ENCODE measurements at regions not wholly inside any gene's neighbourhood (a gene's known extent, or its start where the extent isn't known, plus 50 kb on each side); places are given as distances from the start of the nearest gene placed in this dataset.
"Not testable (repeated sequence)": the region's sequence is repeated elsewhere in the genome, so short reads cannot be mapped to it uniquely, and the experiment has no call there.

DNA sequence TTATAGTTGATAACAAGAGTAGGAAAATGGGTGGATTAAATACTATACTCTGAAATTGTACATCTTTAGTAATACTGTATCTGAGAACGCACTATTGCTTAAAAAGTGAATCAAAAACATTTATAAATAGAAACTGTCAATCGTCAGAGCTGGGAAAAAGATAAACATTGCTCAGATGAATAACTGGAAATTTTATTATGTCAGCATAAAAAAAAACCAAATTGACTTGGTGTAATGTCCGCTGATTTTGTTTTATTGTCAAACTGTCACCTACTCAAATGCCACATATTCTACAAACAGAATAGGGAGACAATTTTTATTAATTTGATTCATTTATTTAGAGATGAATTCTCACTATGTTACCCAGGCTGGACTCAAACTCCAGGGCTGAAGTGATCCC is 109.3 kb upstream of the TMTC1 start:
- DNase-seq (ENCODE audit: extremely low read depth in 1 of 2, low read depth in 1 of 2): no peak

DNA sequence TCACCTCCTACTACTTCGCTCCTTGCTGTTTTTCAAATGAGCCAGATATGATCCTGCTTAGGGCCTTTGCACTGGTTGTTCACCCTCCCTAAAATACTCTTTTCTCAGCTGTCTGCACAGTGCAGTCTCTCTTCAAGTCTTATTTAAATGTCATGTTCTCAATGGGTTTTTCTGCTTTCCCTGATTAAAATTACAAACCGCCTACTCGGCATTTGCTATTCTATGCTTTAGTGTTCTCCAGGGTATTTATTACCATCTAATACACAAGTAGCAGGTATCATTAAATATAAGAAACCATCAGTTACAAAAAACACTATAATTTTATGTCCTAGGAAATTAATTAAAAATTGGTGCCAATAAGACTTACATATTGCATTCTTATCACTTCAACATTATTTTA is 108.0 kb upstream of the TMTC1 start:
- DNase-seq (ENCODE audit: extremely low read depth in 1 of 2, low read depth in 1 of 2): no peak

DNA sequence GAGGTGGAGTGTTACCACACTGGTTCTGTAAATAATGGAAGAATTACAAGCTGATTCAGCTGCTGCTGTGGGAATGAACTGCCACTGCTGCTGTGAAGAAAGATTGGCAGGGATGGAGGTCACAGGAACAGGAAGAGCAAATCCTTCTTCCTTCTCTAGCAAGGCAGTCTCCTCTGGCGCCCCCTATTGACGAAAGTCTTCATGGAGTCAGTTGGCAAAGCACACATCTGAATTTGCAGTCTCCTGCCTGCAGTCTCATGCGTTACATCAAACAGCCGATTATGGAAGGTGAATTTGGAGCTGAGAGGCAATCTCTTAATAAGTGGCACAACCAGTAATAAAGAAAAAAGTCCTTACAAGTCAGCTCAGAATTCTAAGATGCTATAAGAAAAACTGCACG is 106.0 kb upstream of the TMTC1 start:
- peak in 1 of 2 donors; percentile 2 for DNase-seq (ENCODE audit: extremely low read depth in 1 of 2, low read depth in 1 of 2)

DNA sequence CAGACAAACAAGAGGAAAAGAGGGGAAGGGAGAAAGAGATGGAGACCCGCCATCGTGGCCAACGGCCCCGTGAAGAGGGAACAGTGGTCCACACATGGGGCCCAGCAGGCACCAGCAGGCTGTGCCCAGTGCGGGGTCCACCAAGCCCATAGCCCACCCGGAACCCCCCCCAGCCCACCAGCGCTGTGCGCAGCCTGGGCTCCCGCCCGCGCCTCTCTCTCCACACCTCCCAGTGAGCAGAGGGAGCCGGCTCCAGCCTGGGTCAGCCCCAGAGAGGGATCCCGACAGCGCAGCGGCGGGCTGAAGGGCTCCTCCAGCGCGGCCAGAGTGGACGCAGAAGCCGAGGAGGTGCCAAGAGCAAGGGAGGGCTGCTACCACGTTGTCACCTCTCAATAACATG is 105.0 kb upstream of the TMTC1 start:
- DNase-seq (ENCODE audit: extremely low read depth in 1 of 2, low read depth in 1 of 2): no peak

DNA sequence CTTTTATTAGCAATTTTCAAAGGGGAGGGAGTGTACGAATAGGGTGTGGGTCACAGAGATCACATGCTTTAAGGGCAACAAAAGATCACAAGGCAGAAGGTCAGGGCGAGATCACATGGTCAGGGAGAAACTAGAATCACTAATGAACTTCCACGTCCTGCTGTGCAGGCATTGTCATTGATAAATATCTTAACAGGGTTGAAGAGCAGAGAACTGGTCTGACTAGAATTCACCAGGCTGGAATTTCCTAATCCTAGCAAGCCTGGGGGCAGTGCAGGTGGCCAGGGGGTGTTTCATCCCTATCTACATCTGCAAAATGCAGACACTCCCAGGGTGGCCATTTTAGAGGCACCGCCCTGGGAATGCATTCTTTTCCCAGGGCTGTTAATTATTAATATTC is 101.2 kb upstream of the TMTC1 start:
- not testable (repeated sequence) for DNase-seq (ENCODE audit: extremely low read depth in 1 of 2, low read depth in 1 of 2)

DNA sequence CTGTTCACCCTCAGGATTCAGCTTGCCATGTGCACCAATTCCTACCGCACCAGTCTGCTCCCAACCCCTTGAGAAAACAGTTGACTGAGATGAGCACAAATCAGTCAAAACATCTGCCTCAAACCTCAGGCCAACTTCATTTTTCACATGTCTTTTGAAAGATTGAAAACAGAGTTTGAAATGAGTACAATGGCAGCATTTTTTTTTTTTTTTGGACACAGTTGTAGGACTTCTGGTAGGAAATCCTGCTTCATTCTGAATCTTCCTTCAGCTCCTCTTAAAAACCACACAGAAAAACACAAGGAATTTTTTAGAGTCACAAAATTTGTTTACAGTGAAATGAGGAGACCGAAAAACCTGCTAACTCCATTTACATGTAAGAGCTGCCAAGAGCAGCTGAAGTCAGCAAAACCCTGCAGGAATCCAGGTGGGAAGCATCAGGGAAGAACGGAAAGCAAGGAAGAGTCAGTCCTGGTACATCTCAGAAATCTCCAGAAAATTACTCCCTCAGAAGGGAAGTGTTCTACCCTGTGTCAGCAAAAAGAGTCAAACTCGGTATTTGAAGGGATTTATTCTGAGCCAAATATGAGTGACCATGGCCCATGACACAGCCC is 100.3 kb upstream of the TMTC1 start:
- no peak for DNase-seq (ENCODE audit: extremely low read depth in 1 of 2, low read depth in 1 of 2)

DNA sequence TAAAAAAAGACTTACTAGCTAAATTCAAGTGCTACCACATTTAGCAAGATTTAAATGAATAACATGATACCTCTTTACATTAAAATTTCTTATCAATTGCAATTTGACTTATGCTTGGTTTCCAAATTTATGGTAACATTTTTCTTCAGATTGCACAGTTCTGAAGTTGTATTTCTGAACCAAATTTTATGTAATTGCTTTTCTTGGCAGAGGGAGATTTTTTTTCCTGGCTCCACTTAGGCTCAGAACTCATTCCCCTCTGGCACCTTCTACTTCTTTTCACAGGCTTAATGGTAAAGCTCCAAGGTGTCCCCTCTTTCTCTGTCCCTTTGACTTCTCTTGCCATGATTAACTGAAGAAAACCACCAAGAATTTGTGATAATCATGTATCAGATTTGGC is 99.8 kb upstream of the TMTC1 start:
- no peak for DNase-seq (ENCODE audit: extremely low read depth in 1 of 2, low read depth in 1 of 2)

DNA sequence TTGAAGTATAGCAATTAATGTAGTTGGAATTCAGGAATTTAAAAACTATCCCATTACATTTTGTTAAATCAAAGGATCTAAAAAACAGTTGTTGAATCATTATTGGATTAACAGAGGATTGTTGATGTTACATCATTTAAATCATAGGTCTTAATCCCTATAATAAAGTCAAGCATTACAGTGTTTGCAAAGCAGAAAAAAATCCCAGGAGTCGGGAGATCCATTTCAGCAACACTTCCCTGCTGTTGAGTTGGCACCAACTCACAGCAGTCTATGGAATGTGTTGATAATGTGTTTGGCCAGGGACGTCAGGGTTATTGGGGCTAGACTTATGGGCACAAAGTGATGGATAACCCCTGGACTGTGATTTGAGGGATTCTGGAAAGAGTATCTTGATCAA is 99.1 kb upstream of the TMTC1 start:
- no peak for DNase-seq (ENCODE audit: extremely low read depth in 1 of 2, low read depth in 1 of 2)

DNA sequence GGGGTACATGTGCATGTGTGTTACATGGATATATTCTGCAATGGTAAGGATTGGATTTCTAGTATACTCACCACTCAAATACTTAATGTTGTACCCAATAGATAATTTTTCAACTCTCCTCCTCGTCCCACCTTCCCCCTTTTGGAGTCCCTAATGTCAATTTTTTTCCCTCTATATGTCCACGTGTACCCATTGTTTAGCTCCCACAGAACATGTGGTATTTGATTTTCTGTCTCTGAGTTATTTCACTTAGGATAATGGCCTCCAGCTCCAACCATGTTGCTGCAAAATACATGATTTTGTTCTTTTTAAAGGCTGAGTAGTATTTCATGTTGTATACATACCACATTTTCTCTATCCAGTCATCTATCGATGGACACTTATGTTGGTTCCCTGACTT is 97.2 kb upstream of the TMTC1 start:
- no peak for DNase-seq (ENCODE audit: extremely low read depth in 1 of 2, low read depth in 1 of 2)

DNA sequence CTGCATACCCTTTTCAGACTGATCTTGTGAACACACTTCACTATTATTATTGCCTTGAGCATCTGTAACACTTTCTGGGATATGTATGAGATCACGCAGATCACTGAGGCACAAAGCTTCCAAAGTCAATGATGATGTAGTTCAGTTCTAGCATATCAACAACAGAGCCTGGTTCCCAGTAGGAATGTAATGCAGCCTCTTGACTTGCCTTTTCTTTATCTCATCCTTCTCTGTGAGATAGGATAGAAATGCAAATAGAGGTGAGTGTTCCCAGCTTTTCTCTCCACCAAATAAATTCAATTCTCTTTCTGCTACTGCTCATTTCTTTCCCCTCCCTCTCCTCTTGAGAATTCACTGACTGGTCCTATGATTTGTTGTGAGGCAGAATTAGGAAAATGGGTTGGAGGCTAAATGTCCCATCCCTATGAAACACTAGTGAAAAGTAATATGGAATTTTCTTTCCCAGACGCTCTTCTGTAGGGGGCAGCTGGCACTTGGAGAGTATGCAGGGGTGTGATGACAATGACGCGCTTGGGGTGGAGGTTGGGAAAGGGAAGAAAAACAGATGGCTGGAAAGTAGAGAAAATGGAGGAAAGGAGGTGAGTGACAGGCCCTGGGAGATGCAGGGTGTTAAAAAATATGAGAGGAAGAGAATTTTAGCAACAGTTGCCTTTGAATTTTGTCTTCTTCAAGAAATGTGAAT is 96.0 kb upstream of the TMTC1 start:
- no peak for DNase-seq (ENCODE audit: extremely low read depth in 1 of 2, low read depth in 1 of 2)

DNA sequence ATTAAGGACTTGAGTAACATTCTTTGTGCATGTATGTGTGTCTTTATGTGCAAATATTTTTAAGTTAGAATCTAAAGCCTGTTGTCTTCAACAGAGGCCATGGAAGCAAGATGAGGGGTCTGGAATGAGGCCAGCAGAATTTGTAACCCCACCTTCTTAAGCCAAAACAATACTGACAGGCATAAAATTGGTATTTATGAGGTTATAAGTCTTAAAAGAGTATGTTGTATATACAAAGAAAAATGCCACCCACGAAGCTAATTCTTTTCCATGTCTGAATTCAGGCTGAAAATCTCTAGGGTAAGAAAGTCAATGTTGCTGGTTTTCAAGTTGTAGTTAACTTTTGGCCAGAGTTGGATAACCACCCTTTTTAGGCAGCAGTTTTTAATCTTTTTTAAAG is 86.2 kb upstream of the TMTC1 start:
- DNase-seq (ENCODE audit: extremely low read depth in 1 of 2, low read depth in 1 of 2): no peak

DNA sequence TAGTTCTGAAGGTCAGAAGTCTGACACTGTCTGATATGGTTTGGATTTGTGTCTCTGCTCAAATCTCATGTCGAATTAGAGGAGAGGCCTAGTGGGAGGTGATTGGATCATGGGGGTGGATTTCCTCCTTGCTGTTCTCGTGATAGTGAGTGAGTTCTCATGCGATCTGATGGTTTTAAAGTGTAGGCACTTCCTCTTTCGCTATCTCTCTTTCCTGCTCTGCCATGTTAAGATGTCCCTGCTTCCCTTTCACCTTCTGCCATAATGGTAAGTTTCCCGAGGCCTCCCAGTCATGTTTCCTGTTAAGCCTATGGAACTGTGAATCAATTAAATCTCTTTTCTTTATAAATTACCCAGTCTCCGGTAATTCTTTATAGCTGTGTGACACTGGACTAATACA is 84.1 kb upstream of the TMTC1 start:
- DNase-seq (ENCODE audit: extremely low read depth in 1 of 2, low read depth in 1 of 2): no peak

DNA sequence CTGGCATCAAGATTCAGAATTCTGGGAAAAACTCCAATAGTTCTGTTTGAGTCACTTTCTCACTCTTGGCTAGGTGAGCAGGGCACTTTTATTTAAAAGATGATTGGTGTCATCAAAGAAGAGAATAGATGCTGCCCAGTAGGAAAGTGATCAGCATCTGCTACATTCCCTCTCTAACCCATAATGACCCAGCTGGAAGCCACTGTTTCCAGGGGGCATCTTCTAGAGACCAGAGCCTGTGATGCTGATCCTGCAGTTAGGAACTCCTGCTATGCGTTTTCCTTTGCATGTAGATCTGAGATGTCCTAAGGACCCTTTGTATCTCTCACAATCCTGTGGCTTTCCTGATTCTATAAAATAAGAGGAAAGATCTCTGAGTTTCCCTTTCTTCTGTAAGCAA is 79.9 kb upstream of the TMTC1 start:
- DNase-seq (ENCODE audit: extremely low read depth in 1 of 2, low read depth in 1 of 2): no peak

DNA sequence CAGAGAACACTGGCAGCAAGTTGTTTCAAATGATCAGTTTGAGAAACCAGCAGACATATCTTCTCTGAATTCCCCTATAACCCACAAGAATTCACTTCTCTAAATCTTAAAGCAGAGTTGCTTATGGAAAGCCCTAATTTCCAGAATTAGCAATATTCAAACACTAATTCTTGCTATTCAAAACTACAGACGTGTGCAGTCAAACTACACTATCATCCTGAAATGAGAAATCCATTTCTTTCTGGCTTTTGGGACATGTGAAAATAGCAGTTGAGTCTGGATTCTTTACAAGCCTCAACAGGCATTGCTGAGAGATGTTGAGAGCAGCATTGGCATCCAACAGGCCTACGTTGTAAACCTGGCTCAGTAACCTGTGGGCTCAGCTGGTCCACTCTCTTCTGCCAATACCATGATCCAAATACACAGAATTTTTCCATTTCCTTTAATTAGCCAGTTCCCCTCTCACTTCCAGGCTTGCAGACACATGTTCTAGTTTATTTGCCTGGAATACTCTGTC is 74.6 kb upstream of the TMTC1 start:
- no peak for DNase-seq (ENCODE audit: extremely low read depth in 1 of 2, low read depth in 1 of 2)

DNA sequence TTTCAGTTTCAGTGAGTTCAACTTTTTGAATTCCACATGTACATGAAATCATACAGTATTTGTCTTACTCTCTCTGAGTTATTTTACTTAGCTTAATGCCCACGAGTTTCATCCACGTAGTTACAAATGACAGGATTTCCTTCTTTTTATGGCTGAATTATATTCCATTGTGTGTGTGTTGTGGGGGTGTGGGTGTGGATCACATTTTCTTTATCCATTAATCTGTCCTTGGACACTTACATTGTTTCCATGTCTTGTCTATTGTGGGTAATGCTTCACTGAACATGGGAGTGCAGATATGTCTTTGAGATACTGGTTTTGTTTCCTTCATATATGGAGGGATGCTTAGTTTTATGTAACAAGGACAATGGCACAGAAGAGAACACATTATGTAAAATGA is 63.5 kb upstream of the TMTC1 start:
- no peak for DNase-seq (ENCODE audit: extremely low read depth in 1 of 2, low read depth in 1 of 2)

DNA sequence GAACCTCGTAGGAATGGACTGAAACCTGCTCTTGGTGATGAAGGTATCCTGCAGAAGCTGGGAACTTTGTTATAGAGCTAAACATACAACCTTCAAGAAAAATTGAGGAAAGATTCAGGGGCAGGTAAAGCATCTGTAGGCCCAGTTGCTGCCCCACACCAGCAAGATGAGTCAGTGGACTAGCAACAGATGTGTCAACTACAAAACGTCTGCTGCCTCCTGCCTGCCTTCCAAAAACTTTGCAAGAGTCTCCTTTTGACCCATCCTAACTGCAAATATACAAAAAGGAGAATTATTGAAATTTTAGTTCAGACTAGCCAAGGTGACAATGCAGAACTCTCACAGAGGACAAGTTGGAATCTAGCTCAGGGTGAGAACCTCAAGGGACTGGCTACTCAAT is 60.9 kb upstream of the TMTC1 start:
- DNase-seq (ENCODE audit: extremely low read depth in 1 of 2, low read depth in 1 of 2): no peak

DNA sequence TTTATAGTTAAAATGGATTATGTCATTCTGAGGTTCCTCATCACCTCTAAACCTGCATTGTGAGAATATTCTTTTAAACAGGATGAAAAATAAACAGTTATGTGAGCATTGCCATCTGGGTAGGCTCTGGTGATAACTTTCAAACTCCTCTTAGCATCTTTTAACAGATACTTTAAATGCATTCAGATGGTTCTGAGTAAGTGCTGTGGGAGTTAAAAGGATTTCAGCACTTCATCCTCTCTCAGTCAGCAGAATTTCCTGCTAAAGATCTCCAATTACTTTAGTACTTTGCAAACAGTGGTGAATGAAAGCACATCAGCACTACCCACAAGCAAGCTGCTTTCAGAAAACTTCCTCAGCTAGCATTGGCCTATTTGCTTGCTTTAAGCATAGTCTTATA is 59.3 kb upstream of the TMTC1 start:
- DNase-seq (ENCODE audit: extremely low read depth in 1 of 2, low read depth in 1 of 2): no peak

DNA sequence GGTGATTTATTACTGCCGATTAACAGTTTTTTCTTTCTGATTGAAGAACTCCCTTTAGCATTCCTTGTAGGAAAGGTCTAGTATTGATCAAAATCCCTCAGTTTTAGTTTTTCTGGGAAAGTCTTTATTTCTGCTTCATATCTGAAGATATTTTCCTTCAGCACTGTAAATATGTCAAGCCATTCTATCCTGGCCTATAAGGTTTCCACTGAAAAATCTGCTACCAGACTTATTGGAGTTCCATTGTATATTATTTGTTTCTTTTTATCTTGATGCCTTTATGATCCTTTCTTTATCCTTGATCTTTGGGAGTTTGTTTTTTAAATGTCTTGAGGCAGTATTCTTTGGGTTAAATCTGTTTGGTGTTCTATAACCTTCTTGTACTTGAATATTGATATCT is 55.0 kb upstream of the TMTC1 start:
- no peak for DNase-seq (ENCODE audit: extremely low read depth in 1 of 2, low read depth in 1 of 2)

Data from stimulated activated CD8-positive, alpha-beta memory T cell treated with anti-CD3 and anti-CD28 coated beads, Interleukin-7, amount 100 ng/mL, for 48 hours (primary cell).